NOMO-1 (cell line): ENCODE measurements at regions not wholly inside any gene's neighbourhood (a gene's known extent, or its start where the extent isn't known, plus 50 kb on each side); places are given as distances from the start of the nearest gene placed in this dataset.
"Not testable (repeated sequence)": the region's sequence is repeated elsewhere in the genome, so short reads cannot be mapped to it uniquely, and the experiment has no call there.

Experiments
- DNase-seq, 2 experiments: peaks; one replicate each; lab custom pipeline; 2025; ENCODE audit not compliant: unreplicated experiment in 2 of 2; lab: John Stamatoyannopoulos, UW

- DNase-seq: no peak
Observed at GRCh38 chr20:20799716-20800312, 87.4 kb upstream of the RALGAPA2 start.

GRCh38 chr20:20797521-20798310 is 85.3 kb upstream of the RALGAPA2 start:
- no peak for DNase-seq

GRCh38 chr20:20796766-20797440 is 84.5 kb upstream of the RALGAPA2 start:
- DNase-seq: no peak

DNA sequence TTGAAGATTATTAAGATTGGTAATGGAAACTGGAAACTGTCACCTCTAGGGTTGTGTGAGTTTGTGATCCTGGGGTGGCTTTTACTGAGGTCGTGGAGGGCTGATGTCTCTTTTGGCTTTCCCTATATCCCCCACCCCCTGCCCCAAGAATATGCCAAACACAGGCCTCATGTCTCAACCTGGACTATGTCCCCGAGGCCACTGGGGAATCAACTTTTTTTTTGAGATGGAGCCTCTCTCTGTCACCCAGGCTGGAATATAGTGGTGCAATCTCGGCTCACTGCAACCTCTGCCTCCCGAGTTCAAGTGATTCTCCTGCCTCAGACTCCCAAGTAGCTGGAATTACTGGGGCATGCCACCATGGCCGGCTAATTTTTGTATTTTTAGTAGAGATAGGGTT is 83.3 kb upstream of the RALGAPA2 start:
- no peak for DNase-seq

DNA sequence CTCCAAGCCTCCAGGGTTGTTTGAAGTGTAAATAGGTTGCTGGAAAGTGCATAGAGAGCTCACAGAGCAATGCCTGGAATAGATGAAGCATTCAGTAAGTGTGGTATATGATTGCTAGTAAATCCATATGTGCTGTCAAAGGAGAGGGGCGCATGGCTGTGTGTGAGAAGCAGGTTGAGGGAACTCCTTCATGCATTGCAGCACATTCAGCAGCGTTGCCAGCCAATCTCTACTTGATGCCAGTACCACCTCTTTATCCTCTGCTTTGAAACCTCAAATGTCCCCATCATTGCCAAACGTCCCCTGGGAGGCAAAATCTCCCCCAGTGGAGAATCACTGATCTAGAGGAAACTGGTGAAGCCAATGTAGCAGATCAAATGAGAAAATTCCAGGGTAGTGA is 82.7 kb upstream of the RALGAPA2 start:
- DNase-seq: no peak

GRCh38 chr20:20793591-20793990 is 81.1 kb upstream of the RALGAPA2 start:
- no peak for DNase-seq

- no peak for DNase-seq
Observed at GRCh38 chr20:20791664-20792568, 79.5 kb upstream of the RALGAPA2 start.

DNA sequence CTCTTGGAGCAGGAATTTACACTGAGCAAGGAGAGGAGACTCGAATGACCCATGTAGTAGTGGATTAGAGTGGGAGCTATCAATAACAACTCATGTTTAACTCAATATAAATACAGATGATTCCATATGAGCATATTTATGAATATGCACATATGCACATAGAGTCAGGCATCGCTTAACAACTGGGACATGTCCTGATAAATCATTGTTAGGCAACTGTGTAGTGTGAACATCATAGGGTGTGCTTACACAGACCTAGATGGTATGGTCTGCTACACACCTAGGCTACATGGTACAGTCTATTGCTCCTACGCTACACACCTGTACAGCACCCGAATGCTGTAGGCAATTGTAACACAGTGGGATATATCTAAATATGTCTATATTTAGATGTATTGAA is 75.9 kb upstream of the RALGAPA2 start:
- no peak for DNase-seq

DNA sequence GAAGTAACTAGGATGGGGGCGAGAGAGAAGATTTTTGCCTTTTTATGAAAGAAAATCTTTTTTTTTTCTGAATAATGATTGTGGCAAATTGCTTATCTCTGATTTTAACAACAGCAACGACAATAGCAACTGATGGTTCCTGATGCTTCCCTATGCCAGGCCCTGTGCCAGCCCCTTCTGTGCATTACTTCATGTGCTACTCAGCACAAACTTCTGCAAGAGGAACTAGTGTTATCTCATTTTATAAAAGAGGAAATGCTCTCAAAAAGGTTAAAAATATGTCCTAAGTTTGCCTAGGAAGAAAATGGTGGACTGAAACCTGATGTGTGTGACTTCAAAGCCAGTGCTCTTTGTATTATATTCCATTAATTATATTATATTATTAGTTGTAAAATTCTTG is 74.0 kb upstream of the RALGAPA2 start:
- DNase-seq: peak; percentile 62 to 88

DNA sequence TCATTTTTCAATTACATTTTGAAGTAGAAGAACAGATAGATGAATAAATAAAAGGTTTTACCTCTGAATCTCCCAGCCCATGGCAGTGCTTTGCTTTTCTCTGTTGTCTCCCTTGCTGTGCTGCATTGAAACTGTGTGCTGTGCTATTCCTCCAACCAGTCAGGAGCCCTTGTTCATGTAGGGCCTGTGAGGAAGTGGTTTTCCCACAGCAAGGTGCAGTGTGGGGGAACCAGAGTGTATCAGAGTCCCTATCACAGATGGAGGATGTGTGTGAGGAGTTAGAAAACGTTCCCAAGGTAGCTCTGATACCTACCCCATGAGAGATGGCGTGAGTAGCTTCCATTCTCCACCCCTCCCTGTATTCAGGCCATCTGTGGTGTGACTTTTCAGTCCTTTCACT is 72.8 kb upstream of the RALGAPA2 start:
- DNase-seq: no peak

GRCh38 chr20:20784450-20784849 is 72.0 kb upstream of the RALGAPA2 start:
- DNase-seq: not testable (repeated sequence)

DNA sequence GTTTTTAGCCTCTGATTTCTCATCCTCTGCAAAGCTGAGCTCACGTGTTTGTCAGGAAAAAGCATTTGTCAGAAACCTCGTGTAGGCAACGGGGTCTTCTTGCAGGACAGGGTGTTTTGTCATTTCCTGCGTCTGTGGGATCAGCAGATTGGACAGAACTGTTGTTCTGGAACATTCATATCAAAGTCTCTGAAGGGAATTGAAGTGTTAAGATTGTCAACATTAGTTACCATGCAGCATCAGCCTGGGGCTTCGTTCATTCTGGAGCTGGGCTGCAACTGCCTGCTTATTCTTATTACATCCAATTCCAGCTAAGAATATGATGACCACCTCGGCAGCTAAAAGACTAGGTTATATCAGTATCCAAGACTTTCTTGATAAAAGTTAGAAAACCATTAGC is 71.0 kb upstream of the RALGAPA2 start:
- no peak for DNase-seq

DNA sequence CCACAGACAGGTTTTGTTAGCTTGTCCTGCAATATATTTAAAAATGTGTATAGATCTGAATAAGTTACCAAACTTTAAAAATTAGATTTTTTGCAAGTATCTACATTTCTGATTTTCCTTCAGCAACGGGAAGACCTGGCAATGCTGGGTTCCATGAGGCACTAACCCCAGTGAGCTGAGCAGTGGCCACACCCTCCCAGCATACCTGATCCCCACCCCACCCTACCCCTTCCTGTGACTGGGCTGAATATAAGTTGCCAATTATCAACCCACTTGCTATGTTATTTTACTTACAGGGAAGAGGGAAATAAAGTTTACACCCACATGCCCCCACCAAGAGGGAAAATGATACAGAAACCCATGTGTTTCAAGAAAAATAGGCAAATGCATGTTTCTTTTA is 70.3 kb upstream of the RALGAPA2 start:
- no peak for DNase-seq

GRCh38 chr20:20782231-20782630 is 69.8 kb upstream of the RALGAPA2 start:
- no peak for DNase-seq

- DNase-seq: no peak
Observed at GRCh38 chr20:20781029-20781428, 68.6 kb upstream of the RALGAPA2 start.

GRCh38 chr20:20780127-20780824 is 67.8 kb upstream of the RALGAPA2 start:
- peak; percentile 92 to 98 for DNase-seq

GRCh38 chr20:20778676-20779075 is 66.2 kb upstream of the RALGAPA2 start:
- no peak for DNase-seq

GRCh38 chr20:20772497-20773085 is 60.1 kb upstream of the RALGAPA2 start:
- no peak for DNase-seq

DNA sequence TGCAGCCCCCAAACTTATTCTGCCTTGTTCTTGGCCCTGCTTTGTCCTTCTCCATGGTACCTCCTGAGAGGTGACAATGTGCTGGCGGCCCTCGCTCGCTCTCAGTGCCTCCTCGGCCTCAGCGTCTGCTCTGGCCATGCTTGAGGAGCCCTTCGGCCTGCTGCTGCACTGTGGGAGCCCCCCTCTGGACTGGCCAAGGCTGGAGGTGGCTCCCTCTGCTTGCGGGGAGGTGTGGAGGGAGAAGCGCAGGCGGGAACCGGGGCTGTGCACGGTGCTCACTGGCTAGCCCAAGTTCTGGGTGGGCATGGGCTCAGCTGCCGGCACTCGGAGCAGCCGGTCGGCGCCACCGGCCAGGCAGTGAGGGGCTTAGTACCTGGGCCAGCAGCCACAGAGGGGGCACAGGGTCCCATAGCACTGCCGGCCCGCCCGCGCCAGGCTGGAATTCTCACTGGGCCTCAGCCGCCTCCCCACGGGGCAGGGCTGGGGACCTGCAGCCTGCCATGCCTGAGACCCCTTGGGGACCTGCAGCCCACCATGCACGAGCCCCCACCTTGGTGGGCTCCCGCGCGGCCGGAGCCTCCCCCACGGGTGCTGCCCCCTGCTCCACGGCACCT is 55.9 kb upstream of the RALGAPA2 start:
- DNase-seq: no peak
